SK-N-SH (cell line): ENCODE measurements at regions not wholly inside any gene's neighbourhood (a gene's known extent, or its start where the extent isn't known, plus 50 kb on each side); places are given as distances from the start of the nearest gene placed in this dataset.

ENCODE experiments used
- EP300 ChIP-seq, 2 experiments: IDR thresholded peaks; 2 replicates each; pipeline versions ENCODE4 v1.4.0 to v1.6.1; 2012; ENCODE audit warnings: borderline replicate concordance in 1 of 2, low read depth in 1 of 2, low read length in 1 of 2
- GABPA ChIP-seq: IDR thresholded peaks from 2 replicates; pipeline ENCODE4 v1.4.0; 2012; ENCODE audit warnings: low read depth, mild to moderate bottlenecking
- JUND ChIP-seq: IDR thresholded peaks from 2 replicates; pipeline ENCODE4 v1.4.0; 2012
- POLR2AphosphoS5 ChIP-seq: IDR thresholded peaks from 2 replicates; pipeline ENCODE4 v1.6.1; 2012; ENCODE audit warnings: low read depth, low read length
- TAF1 ChIP-seq: IDR thresholded peaks from 2 replicates; pipeline ENCODE4 v1.6.1; 2012; ENCODE audit warnings: low read depth, mild to moderate bottlenecking, low read length, moderate library complexity, borderline replicate concordance
- TF ChIP-seq, protein P1 (sequence below): fragments of 200-600 bp; sonication (generic); IDR thresholded peaks from 2 replicates; pipeline ENCODE4 v1.6.1; 2017; ENCODE audit warnings: antibody characterized with exemption, mild to moderate bottlenecking, moderate library complexity
- TF ChIP-seq, protein P2 (sequence below): IDR thresholded peaks from 2 replicates; pipeline ENCODE4 v1.6.1; 2012; ENCODE audit warnings: mild to moderate bottlenecking, low read depth, low read length, moderate library complexity

DNA sequence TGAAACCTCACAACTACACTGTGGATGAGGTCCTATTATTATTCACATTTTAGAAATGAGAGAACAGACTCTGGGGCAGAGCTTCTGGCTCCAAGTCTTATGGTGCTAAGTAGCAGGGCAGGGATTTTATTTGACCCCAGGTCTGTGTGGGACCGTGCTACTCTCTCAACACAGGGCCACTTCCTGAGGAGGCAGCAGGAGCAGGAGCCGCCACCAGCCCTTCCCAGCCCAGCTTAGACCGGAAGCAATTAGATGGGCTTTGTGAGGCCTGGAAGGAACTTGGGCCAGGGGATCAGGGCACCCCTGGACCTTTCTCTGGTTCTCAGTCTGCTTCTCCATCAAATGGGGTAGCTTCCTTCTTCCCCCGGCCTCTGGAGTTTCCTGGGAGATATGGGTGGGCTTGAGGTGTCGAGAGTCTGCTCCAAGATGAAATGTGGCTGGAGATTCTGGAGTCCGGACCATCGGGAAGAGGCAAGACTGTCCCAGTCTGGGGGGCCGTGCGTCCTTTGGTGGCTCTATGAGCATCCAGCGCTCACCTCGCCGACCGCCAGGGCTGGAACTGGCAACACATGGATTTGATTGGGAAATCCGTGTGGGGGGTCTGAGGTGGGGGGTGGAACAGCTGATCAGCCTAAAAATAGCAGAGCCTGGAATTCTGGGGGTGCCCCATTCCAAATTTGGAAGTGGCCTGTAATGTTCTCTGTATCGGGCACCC, 136.8 kb downstream of the FOXD2 start:
- TF ChIP-seq, protein P1, sequence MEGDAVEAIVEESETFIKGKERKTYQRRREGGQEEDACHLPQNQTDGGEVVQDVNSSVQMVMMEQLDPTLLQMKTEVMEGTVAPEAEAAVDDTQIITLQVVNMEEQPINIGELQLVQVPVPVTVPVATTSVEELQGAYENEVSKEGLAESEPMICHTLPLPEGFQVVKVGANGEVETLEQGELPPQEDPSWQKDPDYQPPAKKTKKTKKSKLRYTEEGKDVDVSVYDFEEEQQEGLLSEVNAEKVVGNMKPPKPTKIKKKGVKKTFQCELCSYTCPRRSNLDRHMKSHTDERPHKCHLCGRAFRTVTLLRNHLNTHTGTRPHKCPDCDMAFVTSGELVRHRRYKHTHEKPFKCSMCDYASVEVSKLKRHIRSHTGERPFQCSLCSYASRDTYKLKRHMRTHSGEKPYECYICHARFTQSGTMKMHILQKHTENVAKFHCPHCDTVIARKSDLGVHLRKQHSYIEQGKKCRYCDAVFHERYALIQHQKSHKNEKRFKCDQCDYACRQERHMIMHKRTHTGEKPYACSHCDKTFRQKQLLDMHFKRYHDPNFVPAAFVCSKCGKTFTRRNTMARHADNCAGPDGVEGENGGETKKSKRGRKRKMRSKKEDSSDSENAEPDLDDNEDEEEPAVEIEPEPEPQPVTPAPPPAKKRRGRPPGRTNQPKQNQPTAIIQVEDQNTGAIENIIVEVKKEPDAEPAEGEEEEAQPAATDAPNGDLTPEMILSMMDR = no peak
- TF ChIP-seq, protein P2, sequence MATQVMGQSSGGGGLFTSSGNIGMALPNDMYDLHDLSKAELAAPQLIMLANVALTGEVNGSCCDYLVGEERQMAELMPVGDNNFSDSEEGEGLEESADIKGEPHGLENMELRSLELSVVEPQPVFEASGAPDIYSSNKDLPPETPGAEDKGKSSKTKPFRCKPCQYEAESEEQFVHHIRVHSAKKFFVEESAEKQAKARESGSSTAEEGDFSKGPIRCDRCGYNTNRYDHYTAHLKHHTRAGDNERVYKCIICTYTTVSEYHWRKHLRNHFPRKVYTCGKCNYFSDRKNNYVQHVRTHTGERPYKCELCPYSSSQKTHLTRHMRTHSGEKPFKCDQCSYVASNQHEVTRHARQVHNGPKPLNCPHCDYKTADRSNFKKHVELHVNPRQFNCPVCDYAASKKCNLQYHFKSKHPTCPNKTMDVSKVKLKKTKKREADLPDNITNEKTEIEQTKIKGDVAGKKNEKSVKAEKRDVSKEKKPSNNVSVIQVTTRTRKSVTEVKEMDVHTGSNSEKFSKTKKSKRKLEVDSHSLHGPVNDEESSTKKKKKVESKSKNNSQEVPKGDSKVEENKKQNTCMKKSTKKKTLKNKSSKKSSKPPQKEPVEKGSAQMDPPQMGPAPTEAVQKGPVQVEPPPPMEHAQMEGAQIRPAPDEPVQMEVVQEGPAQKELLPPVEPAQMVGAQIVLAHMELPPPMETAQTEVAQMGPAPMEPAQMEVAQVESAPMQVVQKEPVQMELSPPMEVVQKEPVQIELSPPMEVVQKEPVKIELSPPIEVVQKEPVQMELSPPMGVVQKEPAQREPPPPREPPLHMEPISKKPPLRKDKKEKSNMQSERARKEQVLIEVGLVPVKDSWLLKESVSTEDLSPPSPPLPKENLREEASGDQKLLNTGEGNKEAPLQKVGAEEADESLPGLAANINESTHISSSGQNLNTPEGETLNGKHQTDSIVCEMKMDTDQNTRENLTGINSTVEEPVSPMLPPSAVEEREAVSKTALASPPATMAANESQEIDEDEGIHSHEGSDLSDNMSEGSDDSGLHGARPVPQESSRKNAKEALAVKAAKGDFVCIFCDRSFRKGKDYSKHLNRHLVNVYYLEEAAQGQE = no peak
- TF ChIP-seq POLR2AphosphoS5 = no peak
- no peak for TF ChIP-seq GABPA
- no peak for TF ChIP-seq EP300 (IDR thresholded peaks at IDR 0.05; ENCODE audit: borderline replicate concordance in 1 of 2, low read depth in 1 of 2, low read length in 1 of 2)
- no peak for TF ChIP-seq JUND
- no peak for TF ChIP-seq TAF1
